ENCODE measurements at regions not wholly inside any gene's neighbourhood (a gene's known extent, or its start where the extent isn't known, plus 50 kb on each side); places are given as distances from the start of the nearest gene placed in this dataset.
A peak's percentile ranks its signal among the peaks of the same experiment; 100 is the strongest.

GRCh38 chr12:124460771-124461170 lies 106.6 kb downstream of the NCOR2 start:
- intact Hi-C loops (cut with DNase I, micrococcal nuclease) = no loop called here
- H3K27me3 Mint-ChIP-seq = no peaks in the 10 kb centered on the region
- ATAC-seq (no peak), DNase-seq (no peak)
- H3K36me3 Mint-ChIP-seq (ENCODE audit: low read depth) = peaks cover 52% of the 10 kb centered on the region
- CTCF ChIA-PET = no interaction called here
- peaks cover 32% of the 10 kb centered on the region for H3K4me1 Mint-ChIP-seq
- no peak overlapping the region for H3K4me3 Mint-ChIP-seq
- POLR2A ChIA-PET = no interaction called here
- peaks cover 9% of the 10 kb centered on the region for H3K9me3 Mint-ChIP-seq (ENCODE audit: low read depth)
- no peak overlapping the region for H3K27ac Mint-ChIP-seq

- ChIA-PET POLR2A (no interaction called here), CTCF (no interaction called here)
- Mint-ChIP-seq H3K4me1 (peaks cover 32% of the 10 kb centered on the region), H3K36me3 (ENCODE audit: low read depth) (peaks cover 46% of the 10 kb centered on the region), H3K4me3 (no peak overlapping the region), H3K27ac (peak overlapping the region; percentile 9), H3K9me3 (ENCODE audit: low read depth) (peaks cover 9% of the 10 kb centered on the region), H3K27me3 (no peaks in the 10 kb centered on the region)
- intact Hi-C loops (cut with DNase I, micrococcal nuclease) = loop anchor here in 1 of 2 experiments (5.0 kb wide), 2 partner anchors 87 to 107 kb away; partner anchors contain the start of gene NCOR2
- ATAC-seq (no peak), DNase-seq (no peak)
Measured at GRCh38 chr12:124459852-124460645, 107.4 kb downstream of the NCOR2 start.

GRCh38 chr12:124458992-124459851 lies 108.2 kb downstream of the NCOR2 start:
- DNase-seq (no peak), ATAC-seq (no peak)
- H3K36me3 Mint-ChIP-seq (ENCODE audit: low read depth) = peaks cover 38% of the 10 kb centered on the region
- peaks cover 32% of the 10 kb centered on the region for H3K4me1 Mint-ChIP-seq
- no peak overlapping the region for H3K4me3 Mint-ChIP-seq
- CTCF ChIA-PET = no interaction called here
- intact Hi-C loops (cut with DNase I, micrococcal nuclease) = loop anchor here in 1 of 2 experiments (5.0 kb wide), 2 partner anchors 88 to 108 kb away; partner anchors contain the start of gene NCOR2
- POLR2A ChIA-PET = no interaction called here
- H3K9me3 Mint-ChIP-seq (ENCODE audit: low read depth) = peaks cover 3% of the 10 kb centered on the region
- no peaks in the 10 kb centered on the region for H3K27me3 Mint-ChIP-seq
- no peak overlapping the region for H3K27ac Mint-ChIP-seq

GRCh38 chr12:124458220-124458991 lies 109.0 kb downstream of the NCOR2 start:
- no peak for DNase-seq
- Mint-ChIP-seq H3K27ac (no peak overlapping the region), H3K36me3 (ENCODE audit: low read depth) (peaks cover 33% of the 10 kb centered on the region), H3K4me3 (no peak overlapping the region), H3K27me3 (no peaks in the 10 kb centered on the region), H3K4me1 (peaks cover 36% of the 10 kb centered on the region), H3K9me3 (ENCODE audit: low read depth) (peaks cover 3% of the 10 kb centered on the region)
- intact Hi-C loops (cut with DNase I, micrococcal nuclease) = loop anchor here in 1 of 2 experiments (5.0 kb wide), 2 partner anchors 89 to 109 kb away; partner anchors contain the start of gene NCOR2
- CTCF ChIA-PET = interaction anchor here (0.6 to 1.4 kb wide), 2 partner anchors 8 to 38 kb away, joined by 3 to 6 read pairs; no protein-coding TSS in a partner anchor
- POLR2A ChIA-PET = no interaction called here
- ATAC-seq = no peak

GRCh38 chr12:124457287-124458219 lies 109.9 kb downstream of the NCOR2 start:
- DNase-seq = peak; percentile 73
- Mint-ChIP-seq H3K27me3 (no peaks in the 10 kb centered on the region), H3K4me3 (peak overlapping the region; percentile 39), H3K36me3 (ENCODE audit: low read depth) (peaks cover 31% of the 10 kb centered on the region), H3K9me3 (ENCODE audit: low read depth) (peaks cover 3% of the 10 kb centered on the region), H3K4me1 (peaks cover 40% of the 10 kb centered on the region), H3K27ac (peak overlapping the region; percentile 47)
- ChIA-PET POLR2A (interaction anchor here (0.7 to 1.1 kb wide), 2 partner anchors 15 to 36 kb away, joined by 3 to 6 read pairs; no protein-coding TSS in a partner anchor), CTCF (interaction anchor here (1.4 kb wide), 1 partner anchor 9 kb away, joined by 6 read pairs; no protein-coding TSS in a partner anchor)
- ATAC-seq = peak; percentile 37
- intact Hi-C loops (cut with DNase I, micrococcal nuclease) = loop anchor here (1.0 to 5.0 kb wide), 3 partner anchors 9 to 110 kb away; partner anchors contain the start of gene NCOR2 (in 1 of the 2)

GRCh38 chr12:124456652-124457152 lies 110.7 kb downstream of the NCOR2 start:
- H3K36me3 Mint-ChIP-seq (ENCODE audit: low read depth) = peaks cover 29% of the 10 kb centered on the region
- peak; percentile 54 for DNase-seq
- H3K27ac Mint-ChIP-seq = no peak overlapping the region

GRCh38 chr12:124456133-124456651 lies 111.2 kb downstream of the NCOR2 start:
- ATAC-seq = no peak
- Mint-ChIP-seq H3K9me3 (ENCODE audit: low read depth) (peaks cover 3% of the 10 kb centered on the region), H3K27me3 (no peaks in the 10 kb centered on the region), H3K36me3 (ENCODE audit: low read depth) (peaks cover 27% of the 10 kb centered on the region), H3K4me3 (peak overlapping the region; percentile 39), H3K27ac (no peak overlapping the region), H3K4me1 (peaks cover 51% of the 10 kb centered on the region)
- DNase-seq = no peak
- POLR2A ChIA-PET = interaction anchor here (0.7 kb wide), 1 partner anchor 1072 kb away, joined by 4 read pairs; the partner anchor contains the start of gene KMT5A
- CTCF ChIA-PET = interaction anchor here (0.7 to 1.3 kb wide), 5 partner anchors 8 to 329 kb away, joined by 3 to 5 read pairs (median 4); no protein-coding TSS in a partner anchor
- intact Hi-C loops (cut with DNase I, micrococcal nuclease) = loop anchor here in 1 of 2 experiments (5.0 kb wide), 2 partner anchors 91 to 111 kb away; partner anchors contain the start of gene NCOR2

More at GRCh38 chr12:124456652-124457152, 110.7 kb downstream of the NCOR2 start:
- H3K4me1 Mint-ChIP-seq = peaks cover 47% of the 10 kb centered on the region
- ChIA-PET CTCF (interaction anchor here (0.8 to 1.4 kb wide), 2 partner anchors 10 to 57 kb away, joined by 3 to 6 read pairs; no protein-coding TSS in a partner anchor), POLR2A (interaction anchor here (0.7 to 1.1 kb wide), 2 partner anchors 14 to 37 kb away, joined by 3 to 6 read pairs; no protein-coding TSS in a partner anchor)
- H3K27me3 Mint-ChIP-seq = no peaks in the 10 kb centered on the region
- no peak for ATAC-seq
- peak overlapping the region; percentile 39 for H3K4me3 Mint-ChIP-seq
- H3K9me3 Mint-ChIP-seq (ENCODE audit: low read depth) = peaks cover 3% of the 10 kb centered on the region
- intact Hi-C loops (cut with DNase I, micrococcal nuclease) = loop anchor here (1.0 to 5.0 kb wide), 3 partner anchors 10 to 111 kb away; partner anchors contain the start of gene NCOR2 (in 1 of the 2)

- no peak for DNase-seq
- peaks cover 58% of the 10 kb centered on the region for H3K4me1 Mint-ChIP-seq
- ATAC-seq = no peak
- ChIA-PET CTCF (interaction anchor here (0.6 to 1.3 kb wide), 6 partner anchors 9 to 330 kb away, joined by 3 to 5 read pairs (median 4); no protein-coding TSS in a partner anchor), POLR2A (interaction anchor here (0.7 kb wide), 1 partner anchor 1071 kb away, joined by 4 read pairs; the partner anchor contains the start of gene KMT5A)
- H3K27ac Mint-ChIP-seq = no peak overlapping the region
- H3K9me3 Mint-ChIP-seq (ENCODE audit: low read depth) = peaks cover 3% of the 10 kb centered on the region
- no peak overlapping the region for H3K4me3 Mint-ChIP-seq
- peaks cover 22% of the 10 kb centered on the region for H3K36me3 Mint-ChIP-seq (ENCODE audit: low read depth)
- intact Hi-C loops (cut with DNase I, micrococcal nuclease) = loop anchor here in 1 of 2 experiments (5.0 kb wide), 2 partner anchors 92 to 112 kb away; partner anchors contain the start of gene NCOR2
- no peaks in the 10 kb centered on the region for H3K27me3 Mint-ChIP-seq
Measured at GRCh38 chr12:124455336-124455735, 112.1 kb downstream of the NCOR2 start.

- Mint-ChIP-seq H3K4me3 (no peak overlapping the region), H3K9me3 (ENCODE audit: low read depth) (peaks cover 3% of the 10 kb centered on the region), H3K27ac (no peak overlapping the region), H3K36me3 (ENCODE audit: low read depth) (peaks cover 16% of the 10 kb centered on the region), H3K4me1 (peaks cover 59% of the 10 kb centered on the region), H3K27me3 (no peaks in the 10 kb centered on the region)
- ChIA-PET POLR2A (no interaction called here), CTCF (interaction anchor here (0.6 to 1.6 kb wide), 4 partner anchors 12 to 320 kb away, joined by 3 to 5 read pairs (median 4); no protein-coding TSS in a partner anchor)
- no peak for DNase-seq
- no peak for ATAC-seq
- intact Hi-C loops (cut with DNase I, micrococcal nuclease) = loop anchor here in 1 of 2 experiments (5.0 kb wide), 3 partner anchors 93 to 258 kb away; partner anchors contain the start of gene NCOR2
Measured at GRCh38 chr12:124454735-124455134, 112.7 kb downstream of the NCOR2 start.

Measured in activated CD4-positive, alpha-beta T cell treated with anti-CD3 and anti-CD28 coated beads for 36 hours (primary cell).